22Rv1 (cell line): ENCODE measurements at regions not wholly inside any gene's neighbourhood (a gene's known extent, or its start where the extent isn't known, plus 50 kb on each side); places are given as distances from the start of the nearest gene placed in this dataset.

ENCODE experiments used
- CTCF ChIP-seq: fragments of 450-650 bp; IDR thresholded peaks from 2 replicates; pipeline ENCODE4 v1.5.1; 2017; ENCODE audit warnings: mild to moderate bottlenecking
- ZFX ChIP-seq: fragments of 450-650 bp; IDR thresholded peaks from 2 replicates; pipeline ENCODE4 v1.6.1; 2017; ENCODE audit warnings: antibody characterized with exemption, borderline replicate concordance

GRCh38 chr2:18662689-18663088, 73.3 kb upstream of the NT5C1B start:
- TF ChIP-seq CTCF (no peak), ZFX (no peak)
